Stomach smooth muscle (tissue), 2 donors: ENCODE measurements at regions not wholly inside any gene's neighbourhood (a gene's known extent, or its start where the extent isn't known, plus 50 kb on each side); places are given as distances from the start of the nearest gene placed in this dataset.

Experiments
- H3K27ac ChIP-seq: one replicate; pipeline ENCODE4 v1.7.0; 2013; ENCODE audit warnings: mild to moderate bottlenecking, low read length, inconsistent platforms
- H3K27me3 ChIP-seq, 2 donors: one replicate each; pipeline ENCODE4 v1.7.0; 2013; ENCODE audit warnings: low read length in 2 of 2; ENCODE audit not compliant: insufficient read depth in 2 of 2, control insufficient read depth in 1 of 2
- H3K36me3 ChIP-seq, 2 donors: one replicate each; pipeline ENCODE4 v1.7.0; 2013; ENCODE audit warnings: low read length in 2 of 2; ENCODE audit not compliant: control insufficient read depth in 2 of 2, insufficient read depth in 2 of 2
- H3K4me1 ChIP-seq: one replicate; pipeline ENCODE4 v1.7.0; 2013; ENCODE audit warnings: low read length; ENCODE audit not compliant: control insufficient read depth, insufficient read depth
- H3K4me3 ChIP-seq, 2 donors: one replicate each; pipeline ENCODE4 v1.7.0; 2013; ENCODE audit warnings: low read length in 2 of 2
- H3K9ac ChIP-seq, 2 donors: one replicate each; pipeline ENCODE4 v1.7.0; 2013; ENCODE audit warnings: low read length in 2 of 2, mild to moderate bottlenecking in 1 of 2
- H3K9me3 ChIP-seq, 2 donors: one replicate each; pipeline ENCODE4 v1.7.0; 2013; ENCODE audit warnings: low read length in 2 of 2; ENCODE audit not compliant: control insufficient read depth in 2 of 2
- donor health status: healthy.
- donor health status: Pancreatic carcinoma.

DNA sequence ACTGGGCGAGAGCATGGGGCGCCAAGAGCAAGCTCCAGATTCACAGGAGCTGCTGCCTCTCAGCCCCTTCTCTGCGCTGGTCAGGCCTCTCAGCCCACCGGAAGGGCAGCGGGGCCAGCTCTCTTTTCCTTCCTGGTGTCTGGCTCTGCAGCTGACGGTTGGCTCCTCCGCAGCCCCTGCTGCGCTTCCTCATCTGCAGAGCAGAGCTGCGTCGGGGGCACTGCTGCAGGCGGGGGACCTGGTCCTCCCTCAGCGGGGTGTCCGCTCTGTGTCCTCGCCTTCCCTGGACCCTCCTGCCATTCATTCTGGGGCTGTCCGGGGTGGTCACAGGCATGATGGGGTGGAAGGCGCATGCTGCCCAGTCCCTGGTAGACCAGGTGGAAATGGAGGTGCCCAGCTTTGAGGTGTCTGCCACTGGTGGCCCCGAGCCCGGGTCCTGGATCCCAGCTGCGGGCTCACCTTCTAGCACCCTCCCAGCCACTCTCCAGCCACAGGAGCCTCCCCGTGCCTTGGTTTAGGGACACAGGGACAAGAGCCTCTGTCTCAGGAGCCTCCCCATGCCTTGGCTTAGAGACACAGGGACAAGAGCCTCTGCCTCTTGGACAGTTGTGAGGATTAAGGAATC lies 84.8 kb downstream of the IRF8 start:
- Histone ChIP-seq H3K27me3 (peaks cover 11% of the 10 kb centered on the region in 2 donors), H3K27ac (no peak overlapping the region), H3K9ac (no peak overlapping the region)

GRCh38 chr16:85984231-85984880 lies 85.4 kb downstream of the IRF8 start:
- Histone ChIP-seq H3K9me3 (no peaks in the 10 kb centered on the region), H3K27me3 (peaks cover 12% of the 10 kb centered on the region in 2 donors), H3K4me3 (no peak overlapping the region), H3K27ac (no peak overlapping the region), H3K36me3 (no peaks in the 10 kb centered on the region), H3K4me1 (peaks cover 6% of the 10 kb centered on the region), H3K9ac (no peak overlapping the region)

More for the DNA sequence above, 84.8 kb downstream of the IRF8 start:
- H3K36me3 ChIP-seq, result no peaks in the 10 kb centered on the region
- no peaks in the 10 kb centered on the region for H3K9me3 ChIP-seq
- peaks cover 6% of the 10 kb centered on the region for H3K4me1 ChIP-seq
- no peak overlapping the region for H3K4me3 ChIP-seq

DNA sequence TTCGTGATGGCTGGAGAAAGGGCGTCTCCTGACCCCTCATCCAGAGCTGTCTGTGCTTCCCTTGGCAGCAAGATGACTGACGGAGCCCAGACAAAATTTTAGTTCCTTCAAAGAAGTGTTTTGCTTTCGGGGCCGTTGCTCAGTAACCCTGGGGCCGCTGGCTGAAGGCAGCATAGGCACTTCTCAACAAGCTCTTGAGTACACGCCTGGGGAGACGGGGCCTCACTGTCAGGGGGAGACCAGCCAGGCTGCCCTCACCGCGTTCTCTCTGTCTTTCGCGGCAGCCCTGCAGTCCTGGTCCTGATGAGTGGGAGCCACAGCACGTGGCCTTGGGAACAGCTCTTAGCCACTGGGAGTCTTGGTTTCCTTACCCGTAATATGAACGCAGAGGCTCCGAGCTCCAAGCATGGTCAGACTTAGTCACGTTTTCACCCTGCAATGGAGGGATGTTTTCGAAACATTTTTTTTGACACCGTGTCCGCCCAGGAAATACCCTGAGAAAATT lies 86.0 kb downstream of the IRF8 start:
- peaks cover 9 to 16% of the 10 kb centered on the region in 2 donors for H3K27me3 ChIP-seq
- H3K4me1 ChIP-seq, result peaks cover 6% of the 10 kb centered on the region
- H3K36me3 ChIP-seq, result no peaks in the 10 kb centered on the region
- H3K9me3 ChIP-seq, result no peaks in the 10 kb centered on the region
- H3K4me3 ChIP-seq, result no peak overlapping the region
- H3K9ac ChIP-seq, result no peak overlapping the region
- no peak overlapping the region for H3K27ac ChIP-seq

DNA sequence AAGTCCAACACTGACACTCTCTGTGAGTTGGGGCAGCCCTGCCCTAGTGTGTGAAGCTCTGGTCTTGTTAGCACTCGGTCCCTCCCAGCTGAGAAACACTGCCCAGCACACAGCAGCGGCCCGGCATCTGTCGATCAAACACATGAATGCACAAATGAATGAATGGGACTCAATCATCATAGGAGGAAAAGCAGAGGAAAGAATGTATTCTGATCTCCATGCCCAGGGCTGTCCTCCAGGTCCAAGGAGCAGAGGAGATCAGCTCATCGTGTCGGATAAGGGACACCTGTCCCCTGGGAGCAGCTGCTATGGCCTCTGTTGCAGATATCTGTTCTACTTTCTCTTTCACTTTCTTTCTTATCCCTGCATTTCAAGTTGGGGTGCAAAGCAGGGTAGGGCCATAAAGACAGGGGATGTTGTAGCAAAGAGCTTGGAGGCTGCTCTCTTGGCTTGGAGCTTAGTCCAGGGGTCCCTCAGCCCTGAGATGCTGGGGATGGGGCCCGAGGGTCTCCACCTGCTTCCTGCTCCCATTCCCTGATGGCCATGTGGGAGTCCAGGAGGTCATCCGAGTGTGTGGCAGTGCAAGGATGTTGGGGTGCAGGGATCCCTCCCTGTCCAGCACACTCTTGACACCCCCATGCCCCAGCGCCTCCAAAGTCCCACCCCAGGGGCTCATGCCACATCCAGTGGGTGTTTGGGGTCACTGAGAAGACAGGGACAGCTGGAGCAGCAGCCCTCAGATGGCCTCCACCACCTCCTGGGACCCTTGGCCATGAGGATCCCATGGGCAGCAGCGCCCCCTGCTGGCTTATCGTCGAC lies 88.2 kb downstream of the IRF8 start:
- Histone ChIP-seq H3K27ac (no peak overlapping the region), H3K4me3 (peak overlapping the region in 1 of 2 donors; percentile 49), H3K36me3 (no peaks in the 10 kb centered on the region), H3K27me3 (peaks cover 9 to 16% of the 10 kb centered on the region in 2 donors), H3K9ac (no peak overlapping the region), H3K9me3 (no peaks in the 10 kb centered on the region), H3K4me1 (peaks cover 6% of the 10 kb centered on the region)

- H3K4me1 ChIP-seq, result peaks cover 6% of the 10 kb centered on the region
Observed at GRCh38 chr16:85987750-85988078, 88.8 kb downstream of the IRF8 start.

DNA sequence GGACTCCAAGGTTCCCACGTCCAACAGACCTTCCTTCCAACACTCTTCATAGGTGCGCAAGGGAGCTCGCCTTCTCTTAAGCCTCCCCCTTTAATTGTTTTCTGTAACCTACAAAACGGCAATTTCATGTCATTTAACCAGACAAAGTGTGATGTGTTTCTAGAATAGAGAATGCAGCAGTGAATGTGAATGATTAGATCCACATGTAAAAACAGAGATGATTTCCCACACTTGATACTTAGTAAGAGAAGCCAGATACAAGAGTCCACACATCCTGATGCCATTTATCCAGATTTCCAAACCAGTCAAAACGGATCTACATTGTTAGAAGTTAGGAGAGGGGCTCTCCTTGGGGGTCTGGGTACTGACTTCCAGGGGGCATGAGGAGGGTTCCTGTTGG lies 89.3 kb downstream of the IRF8 start:
- Histone ChIP-seq H3K27ac (no peak overlapping the region), H3K4me1 (peaks cover 6% of the 10 kb centered on the region), H3K9me3 (no peaks in the 10 kb centered on the region), H3K9ac (no peak overlapping the region), H3K36me3 (no peaks in the 10 kb centered on the region), H3K27me3 (peaks cover 9 to 19% of the 10 kb centered on the region in 2 donors), H3K4me3 (no peak overlapping the region)

More at GRCh38 chr16:85987750-85988078, 88.8 kb downstream of the IRF8 start:
- Histone ChIP-seq H3K9ac (no peak overlapping the region), H3K4me3 (no peak overlapping the region), H3K27ac (no peak overlapping the region), H3K9me3 (no peaks in the 10 kb centered on the region), H3K27me3 (peaks cover 9 to 19% of the 10 kb centered on the region in 2 donors), H3K36me3 (no peaks in the 10 kb centered on the region)

DNA sequence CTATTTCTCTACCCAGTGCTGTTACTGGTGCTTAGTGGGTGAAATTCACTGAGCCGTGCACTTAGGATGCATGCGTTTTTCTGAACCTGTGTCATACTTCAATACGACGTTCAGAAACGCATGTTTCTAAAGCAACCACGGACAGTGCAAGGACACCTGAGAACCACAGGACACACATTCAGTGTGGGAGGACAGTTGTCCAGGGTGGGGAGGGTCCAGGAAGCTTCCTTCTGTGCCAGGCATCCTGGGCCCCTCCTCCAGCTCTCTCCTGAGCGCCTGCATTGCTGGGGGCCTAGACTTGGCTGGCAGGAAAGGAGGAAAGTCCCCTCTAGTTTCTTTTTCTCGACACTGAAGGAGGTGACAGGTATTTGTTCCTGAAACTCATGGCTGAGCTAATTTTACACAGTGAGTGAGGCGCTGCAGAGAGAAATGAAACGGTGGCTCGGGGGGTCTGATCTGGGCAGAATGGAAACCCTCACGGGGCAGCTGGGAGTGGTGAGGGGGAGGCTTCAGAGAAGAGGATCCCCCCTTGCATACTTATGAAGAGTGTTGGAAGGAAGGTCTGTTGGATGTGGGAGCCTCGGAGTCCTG lies 89.9 kb downstream of the IRF8 start:
- H3K4me1 ChIP-seq, result peaks cover 6% of the 10 kb centered on the region
- no peak overlapping the region for H3K27ac ChIP-seq
- H3K9me3 ChIP-seq, result no peaks in the 10 kb centered on the region
- H3K9ac ChIP-seq, result no peak overlapping the region
- no peaks in the 10 kb centered on the region for H3K36me3 ChIP-seq
- H3K4me3 ChIP-seq, result no peak overlapping the region
- peaks cover 9 to 19% of the 10 kb centered on the region in 2 donors for H3K27me3 ChIP-seq

DNA sequence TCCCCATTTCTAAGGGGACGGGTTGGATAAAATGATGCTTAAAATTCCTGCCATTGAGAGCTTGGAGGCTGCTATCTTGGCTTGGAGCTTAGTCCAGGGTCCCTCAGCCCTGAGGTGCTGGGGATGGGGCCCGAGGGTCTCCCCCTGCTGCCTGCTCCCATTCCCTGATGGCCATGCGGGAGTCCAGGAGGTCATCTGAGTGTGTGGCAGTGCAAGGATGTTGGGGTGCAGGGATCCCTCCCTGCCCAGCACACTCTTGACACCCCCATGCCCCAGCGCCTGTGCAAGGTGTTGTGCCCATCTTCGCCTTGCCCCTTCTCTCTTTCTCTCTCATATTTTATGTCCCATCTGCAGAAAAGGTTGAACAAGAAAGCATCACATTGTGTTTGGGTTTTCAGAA lies 90.4 kb downstream of the IRF8 start:
- H3K27me3 ChIP-seq, result peaks cover 9 to 16% of the 10 kb centered on the region in 2 donors
- H3K36me3 ChIP-seq, result no peaks in the 10 kb centered on the region
- H3K4me1 ChIP-seq, result peaks cover 5% of the 10 kb centered on the region
- H3K4me3 ChIP-seq, result no peak overlapping the region
- H3K27ac ChIP-seq, result no peak overlapping the region
- no peaks in the 10 kb centered on the region for H3K9me3 ChIP-seq
- no peak overlapping the region for H3K9ac ChIP-seq

- no peaks in the 10 kb centered on the region for H3K36me3 ChIP-seq
- no peak overlapping the region for H3K4me3 ChIP-seq
- no peak overlapping the region for H3K27ac ChIP-seq
- H3K9ac ChIP-seq, result no peak overlapping the region
- H3K27me3 ChIP-seq, result peaks cover 9 to 17% of the 10 kb centered on the region in 2 donors
- H3K4me1 ChIP-seq, result peaks cover 3% of the 10 kb centered on the region
- no peaks in the 10 kb centered on the region for H3K9me3 ChIP-seq
Observed at GRCh38 chr16:85989863-85990643, 91.1 kb downstream of the IRF8 start.

- no peaks in the 10 kb centered on the region for H3K36me3 ChIP-seq
- H3K4me1 ChIP-seq, result peaks cover 3% of the 10 kb centered on the region
- no peaks in the 10 kb centered on the region for H3K9me3 ChIP-seq
- H3K27me3 ChIP-seq, result peaks cover 9 to 21% of the 10 kb centered on the region in 2 donors
- no peak overlapping the region for H3K9ac ChIP-seq
- no peak overlapping the region for H3K27ac ChIP-seq
- no peak overlapping the region for H3K4me3 ChIP-seq
Observed at GRCh38 chr16:85990861-85991301, 91.9 kb downstream of the IRF8 start.
